ENCODE measurements at regions not wholly inside any gene's neighbourhood (a gene's known extent, or its start where the extent isn't known, plus 50 kb on each side); places are given as distances from the start of the nearest gene placed in this dataset.

DNA sequence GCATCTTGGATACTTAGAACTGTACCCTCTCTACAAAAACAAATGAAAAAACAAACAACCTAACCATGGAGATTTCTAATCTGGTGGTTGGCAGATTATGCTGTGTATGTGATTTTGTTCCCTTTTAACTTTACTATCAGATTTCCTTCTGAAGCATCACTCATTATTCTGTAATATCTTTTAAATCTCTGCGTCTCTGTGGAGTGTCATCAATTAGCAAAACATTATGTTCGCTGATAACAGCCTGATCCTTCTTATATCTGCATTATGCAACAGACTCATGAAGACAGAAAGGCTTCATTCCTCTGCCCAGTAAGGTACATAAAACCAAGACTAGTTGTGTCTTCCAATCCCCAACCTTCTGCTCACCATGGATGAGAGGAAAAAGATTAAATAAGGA, 110.3 kb upstream of the PDE5A start:
- TF ChIP-seq POLR2A (IDR thresholded peaks at IDR 0.05) (no peak), POLR2AphosphoS5 (IDR thresholded peaks at IDR 0.05; ENCODE audit: insufficient read depth in 1 of 2, low read depth in 1 of 2) (no peak)
- TF ChIP-seq, protein P1, sequence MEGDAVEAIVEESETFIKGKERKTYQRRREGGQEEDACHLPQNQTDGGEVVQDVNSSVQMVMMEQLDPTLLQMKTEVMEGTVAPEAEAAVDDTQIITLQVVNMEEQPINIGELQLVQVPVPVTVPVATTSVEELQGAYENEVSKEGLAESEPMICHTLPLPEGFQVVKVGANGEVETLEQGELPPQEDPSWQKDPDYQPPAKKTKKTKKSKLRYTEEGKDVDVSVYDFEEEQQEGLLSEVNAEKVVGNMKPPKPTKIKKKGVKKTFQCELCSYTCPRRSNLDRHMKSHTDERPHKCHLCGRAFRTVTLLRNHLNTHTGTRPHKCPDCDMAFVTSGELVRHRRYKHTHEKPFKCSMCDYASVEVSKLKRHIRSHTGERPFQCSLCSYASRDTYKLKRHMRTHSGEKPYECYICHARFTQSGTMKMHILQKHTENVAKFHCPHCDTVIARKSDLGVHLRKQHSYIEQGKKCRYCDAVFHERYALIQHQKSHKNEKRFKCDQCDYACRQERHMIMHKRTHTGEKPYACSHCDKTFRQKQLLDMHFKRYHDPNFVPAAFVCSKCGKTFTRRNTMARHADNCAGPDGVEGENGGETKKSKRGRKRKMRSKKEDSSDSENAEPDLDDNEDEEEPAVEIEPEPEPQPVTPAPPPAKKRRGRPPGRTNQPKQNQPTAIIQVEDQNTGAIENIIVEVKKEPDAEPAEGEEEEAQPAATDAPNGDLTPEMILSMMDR (IDR thresholded peaks at IDR 0.05) = no peak

Measured in vagina (tissue), 2 donors.